Dermis microvascular lymphatic vessel endothelial cell (primary cell): ENCODE measurements at regions not wholly inside any gene's neighbourhood (a gene's known extent, or its start where the extent isn't known, plus 50 kb on each side); places are given as distances from the start of the nearest gene placed in this dataset.
A peak's percentile ranks its signal among the peaks of the same experiment; 100 is the strongest.

Experiments
- DNase-seq, 2 donors: peaks; one replicate each; pipeline versions ENCODE4 v3.0.0 to v3.0.0-alpha.2; 2010; ENCODE audit warnings: low read depth in 2 of 2

DNA sequence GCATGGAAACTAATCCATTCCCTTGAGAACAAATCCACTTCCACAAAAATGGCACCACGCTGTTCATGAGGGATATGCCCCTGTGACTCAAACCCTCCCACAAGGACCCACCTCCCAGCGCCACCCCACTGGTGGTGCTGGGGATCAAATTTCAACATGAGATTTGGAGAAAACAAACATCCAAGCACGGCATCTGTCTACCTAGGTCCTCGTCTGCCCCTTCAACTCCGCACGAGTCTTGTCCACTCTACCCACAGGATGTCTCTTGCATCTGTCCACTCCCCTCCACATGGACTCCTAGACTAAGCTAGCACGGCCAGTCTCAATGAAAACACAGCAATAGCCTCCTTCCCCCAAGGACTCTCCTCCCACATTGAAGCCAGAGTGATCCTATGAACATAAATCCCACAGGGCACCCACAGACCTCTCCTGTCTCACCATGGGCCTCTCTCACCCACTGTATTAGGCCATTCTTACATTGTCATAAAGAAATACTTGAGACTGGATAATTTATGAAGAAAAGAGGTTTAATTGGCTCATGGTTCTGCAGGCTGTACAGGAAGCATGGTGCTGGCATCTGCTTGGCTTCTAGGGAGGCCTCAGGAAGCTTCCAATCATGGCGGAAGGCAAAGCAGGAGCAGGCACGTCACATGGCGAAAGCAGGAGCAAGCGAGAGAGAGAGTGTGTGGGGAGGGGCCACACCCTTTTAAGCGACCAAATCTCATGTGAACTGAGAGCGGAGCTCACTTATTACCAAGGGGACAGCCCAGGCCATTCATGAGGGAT is 101.4 kb downstream of the TOMM20 start:
- DNase-seq: no peak

GRCh38 chr1:235025422-235025984 is 103.1 kb downstream of the TOMM20 start:
- DNase-seq: no peak

GRCh38 chr1:235024711-235025421 is 103.8 kb downstream of the TOMM20 start:
- peak in 1 of 2 donors; percentile 56 for DNase-seq

GRCh38 chr1:235023711-235024439 is 104.8 kb downstream of the TOMM20 start:
- no peak for DNase-seq

- DNase-seq: peak in 1 of 2 donors; percentile 68
Measured at GRCh38 chr1:235022981-235023710, 105.5 kb downstream of the TOMM20 start.

GRCh38 chr1:235022341-235022980 is 106.2 kb downstream of the TOMM20 start:
- DNase-seq: no peak

DNA sequence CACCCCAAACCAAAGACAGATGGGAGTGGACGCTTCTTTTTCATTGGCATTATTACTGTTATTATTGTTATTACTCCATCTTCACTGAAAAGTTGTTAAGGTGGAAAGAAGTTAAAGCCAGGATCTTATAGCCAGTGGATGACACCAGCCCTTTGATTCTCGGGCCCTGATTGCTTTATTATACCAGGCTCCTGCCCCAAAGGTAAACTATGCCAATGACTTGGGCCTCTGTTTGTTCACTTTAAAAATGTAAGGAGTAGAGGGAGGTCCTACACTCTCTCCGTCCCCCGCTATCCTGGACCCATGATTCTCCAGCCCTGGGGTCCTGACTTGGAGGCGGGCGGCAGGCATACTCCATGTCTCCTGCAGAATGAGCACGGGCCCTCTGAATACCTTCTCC is 106.8 kb downstream of the TOMM20 start:
- no peak for DNase-seq

DNA sequence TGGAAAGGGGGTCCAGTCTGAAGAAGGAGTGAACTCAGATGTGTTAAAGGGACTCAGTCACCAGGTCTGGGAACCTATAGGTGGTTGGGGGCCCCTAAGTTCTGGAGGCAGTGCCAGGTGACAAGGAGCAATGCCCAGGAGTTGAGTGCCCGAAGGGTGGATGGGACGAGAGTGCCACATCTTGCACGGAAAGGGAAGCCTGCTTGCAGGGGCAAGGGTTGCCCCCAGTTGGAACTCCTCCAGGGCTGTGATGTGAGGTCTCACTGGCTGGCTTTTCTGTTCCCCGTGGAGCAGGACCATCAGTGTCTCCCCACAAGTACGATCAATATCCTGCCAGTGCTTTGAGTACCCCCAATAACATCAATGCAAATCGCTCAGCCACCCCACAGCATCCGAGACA is 107.3 kb downstream of the TOMM20 start:
- DNase-seq: no peak

DNA sequence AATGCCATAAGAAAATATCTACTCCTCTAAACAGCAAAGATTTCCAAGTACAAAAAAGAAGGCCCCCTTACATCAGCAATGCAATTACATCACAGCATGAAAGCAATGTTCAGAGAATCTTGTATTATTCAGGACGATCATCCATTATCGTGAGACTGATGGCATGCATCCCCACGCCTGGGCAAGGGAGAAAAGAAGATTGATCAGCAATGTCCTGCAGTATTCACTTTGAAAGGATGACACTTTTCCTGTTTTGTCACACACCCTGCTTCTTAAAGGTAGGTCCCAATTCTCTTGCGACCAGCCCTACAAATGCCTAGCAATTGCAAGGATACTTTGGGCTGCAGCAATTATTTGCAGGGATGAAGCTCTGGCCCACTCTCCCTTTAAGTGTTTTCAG is 108.7 kb downstream of the TOMM20 start:
- DNase-seq: no peak

DNA sequence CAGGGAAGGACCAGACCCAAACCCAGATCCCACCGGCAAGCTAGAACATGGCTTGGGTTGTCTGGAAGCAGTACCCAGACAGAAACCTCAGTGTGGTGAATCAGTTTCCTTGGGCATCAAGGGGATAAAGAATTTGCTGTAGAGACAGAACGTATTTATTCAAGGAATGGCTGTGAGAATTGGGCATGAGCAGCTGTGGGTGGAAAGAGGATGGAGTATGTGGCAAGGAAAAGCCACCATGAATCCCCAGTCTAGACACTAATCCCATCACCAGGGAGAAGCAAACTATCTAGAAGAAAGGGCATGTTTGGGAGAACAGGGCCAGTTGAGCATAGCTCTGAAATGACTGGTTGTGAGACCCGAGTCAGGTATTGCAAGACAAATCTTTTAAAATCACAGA is 109.2 kb downstream of the TOMM20 start:
- DNase-seq: no peak

- DNase-seq: no peak
Measured at GRCh38 chr1:235018720-235019444, 109.8 kb downstream of the TOMM20 start.

DNA sequence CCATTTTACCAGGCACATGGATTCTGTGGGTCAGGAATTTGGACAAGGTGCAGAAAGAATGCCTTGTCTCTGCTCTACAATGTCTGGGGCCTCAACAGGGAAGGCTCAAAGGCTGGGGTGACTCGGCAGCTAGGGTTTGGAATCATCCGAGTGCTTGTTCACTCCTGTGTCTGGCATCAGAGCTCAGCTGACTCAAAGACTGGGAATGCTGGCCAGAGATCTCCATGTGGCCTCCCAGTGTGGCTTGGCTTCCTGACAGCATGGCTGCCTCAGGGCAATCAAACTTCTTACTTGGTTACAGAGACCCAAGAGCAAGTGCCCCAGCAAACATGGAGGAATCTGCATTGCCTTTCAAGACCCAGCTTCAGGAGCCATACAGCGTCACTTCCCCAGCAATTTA is 110.5 kb downstream of the TOMM20 start:
- no peak for DNase-seq

- DNase-seq: no peak
Measured at GRCh38 chr1:235017719-235018118, 110.9 kb downstream of the TOMM20 start.

DNA sequence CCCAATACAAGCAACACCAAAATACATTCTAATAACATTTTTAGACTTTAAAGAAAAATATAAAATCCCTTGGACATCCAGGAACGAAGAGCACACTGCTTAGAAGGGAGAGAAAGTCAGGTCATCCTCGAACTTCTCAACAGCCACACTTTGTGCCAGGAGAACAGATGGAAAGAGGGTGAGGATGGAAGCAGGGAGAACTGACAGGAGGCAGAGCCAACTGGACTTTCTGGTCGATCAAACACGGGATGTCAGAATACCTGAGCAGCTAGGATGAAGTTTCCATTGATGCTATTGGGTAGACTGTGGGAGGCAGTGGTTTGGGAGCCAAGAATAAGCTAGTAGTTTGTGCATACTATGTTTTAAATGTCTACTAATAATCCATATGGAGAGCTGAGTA is 111.4 kb downstream of the TOMM20 start:
- DNase-seq: no peak

- DNase-seq: no peak
Measured at GRCh38 chr1:235015291-235015985, 113.2 kb downstream of the TOMM20 start.

GRCh38 chr1:235014756-235015155 is 113.9 kb downstream of the TOMM20 start:
- no peak for DNase-seq

- DNase-seq: no peak
Measured at GRCh38 chr1:235013512-235013911, 115.1 kb downstream of the TOMM20 start.

GRCh38 chr1:235012436-235013210 is 116.0 kb downstream of the TOMM20 start:
- peak; percentile 72 to 73 for DNase-seq
